Endothelial cell (in vitro differentiated cells): ENCODE measurements at regions not wholly inside any gene's neighbourhood (a gene's known extent, or its start where the extent isn't known, plus 50 kb on each side); places are given as distances from the start of the nearest gene placed in this dataset.

Experiments
- DNase-seq: peaks from one replicate; pipeline ENCODE4 v3.0.0; 2021; ENCODE audit warnings: low spot score
- H3K27ac Mint-ChIP-seq: one replicate; pipeline ENCODE4 v1.8.0; 2021; ENCODE audit warnings: mixed read lengths, inconsistent platforms; ENCODE audit not compliant: unreplicated experiment
- H3K27me3 Mint-ChIP-seq: one replicate; pipeline ENCODE4 v1.8.0; 2021; ENCODE audit warnings: mild to moderate bottlenecking, moderate library complexity, mixed read lengths, inconsistent platforms; ENCODE audit not compliant: unreplicated experiment
- H3K36me3 Mint-ChIP-seq: one replicate; pipeline ENCODE4 v1.8.0; 2021; ENCODE audit warnings: mild to moderate bottlenecking, low read depth, mixed read lengths, inconsistent platforms; ENCODE audit not compliant: unreplicated experiment
- H3K4me1 Mint-ChIP-seq: one replicate; pipeline ENCODE4 v1.8.0; 2021; ENCODE audit warnings: mild to moderate bottlenecking, mixed read lengths, inconsistent platforms; ENCODE audit not compliant: unreplicated experiment
- H3K4me3 Mint-ChIP-seq: one replicate; pipeline ENCODE4 v1.8.0; 2021; ENCODE audit warnings: mild to moderate bottlenecking, mixed read lengths, inconsistent platforms; ENCODE audit not compliant: unreplicated experiment
- H3K9me3 Mint-ChIP-seq: one replicate; pipeline ENCODE4 v1.8.0; 2021; ENCODE audit warnings: mixed read lengths, inconsistent platforms; ENCODE audit not compliant: unreplicated experiment
- TF ChIP-seq, protein P1 (sequence below): fragments of 200-600 bp; sonication (generic); IDR thresholded peaks from one replicate; pipeline ENCODE4 v1.5.0; 2021; ENCODE audit warnings: antibody characterized with exemption; ENCODE audit not compliant: unreplicated experiment

DNA sequence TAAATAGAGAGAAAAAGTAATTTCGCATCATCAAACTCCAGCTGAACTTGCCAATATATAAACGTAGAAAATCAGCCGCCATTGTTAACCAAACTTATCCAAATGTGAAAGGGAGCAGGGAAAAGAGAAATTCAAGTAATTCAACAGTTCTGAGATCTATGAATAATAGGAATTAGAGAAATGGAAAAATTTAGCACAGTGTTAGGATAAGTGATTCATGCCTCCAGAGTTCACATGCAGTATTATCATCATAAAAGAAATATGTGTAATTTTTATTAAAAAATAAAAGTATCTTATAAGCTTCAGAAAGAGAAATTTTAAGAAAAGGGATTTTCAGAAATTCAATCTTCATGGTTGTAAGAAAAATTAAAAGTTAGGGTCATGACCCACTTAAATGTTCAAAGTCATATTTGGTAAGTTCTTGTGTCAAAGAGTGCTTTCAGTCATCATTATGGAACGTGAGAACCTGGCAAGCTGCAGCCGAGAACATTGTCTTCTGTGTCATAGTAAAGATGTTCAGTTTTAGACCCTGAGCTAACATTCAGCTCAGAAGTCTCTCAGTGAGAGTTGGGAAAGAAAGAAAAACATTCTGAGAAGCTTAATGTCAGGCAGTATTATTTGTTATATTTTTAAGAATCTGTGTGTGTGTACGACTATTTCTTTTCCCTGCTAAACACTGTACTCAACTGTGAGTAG is 414.3 kb upstream of the RGPD4 start:
- DNase-seq: no peak
- no peak overlapping the region for H3K27ac Mint-ChIP-seq

DNA sequence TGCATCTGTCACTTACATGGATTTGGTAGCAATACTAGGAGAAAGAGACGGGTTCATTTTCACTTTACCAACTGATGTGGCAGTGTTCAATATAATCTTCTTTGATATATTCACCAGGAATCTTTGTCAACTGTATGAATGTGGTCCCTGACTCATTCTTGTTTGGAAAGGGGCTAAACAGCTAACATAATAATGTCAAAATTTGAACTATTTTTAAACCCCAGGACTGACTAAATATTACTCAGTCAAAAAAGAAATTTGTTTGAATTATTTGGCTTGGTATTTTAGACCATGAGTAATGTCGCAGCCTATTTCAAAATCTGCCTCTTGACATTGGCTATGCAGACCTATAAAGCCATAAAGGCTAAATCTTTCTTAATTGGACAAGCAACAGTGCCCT is 413.7 kb upstream of the RGPD4 start:
- DNase-seq: no peak
- Mint-ChIP-seq H3K4me3 (no peak overlapping the region), H3K36me3 (no peaks in the 10 kb centered on the region), H3K9me3 (no peaks in the 10 kb centered on the region), H3K27me3 (no peaks in the 10 kb centered on the region), H3K27ac (no peak overlapping the region), H3K4me1 (no peaks in the 10 kb centered on the region)
- TF ChIP-seq, protein P1, sequence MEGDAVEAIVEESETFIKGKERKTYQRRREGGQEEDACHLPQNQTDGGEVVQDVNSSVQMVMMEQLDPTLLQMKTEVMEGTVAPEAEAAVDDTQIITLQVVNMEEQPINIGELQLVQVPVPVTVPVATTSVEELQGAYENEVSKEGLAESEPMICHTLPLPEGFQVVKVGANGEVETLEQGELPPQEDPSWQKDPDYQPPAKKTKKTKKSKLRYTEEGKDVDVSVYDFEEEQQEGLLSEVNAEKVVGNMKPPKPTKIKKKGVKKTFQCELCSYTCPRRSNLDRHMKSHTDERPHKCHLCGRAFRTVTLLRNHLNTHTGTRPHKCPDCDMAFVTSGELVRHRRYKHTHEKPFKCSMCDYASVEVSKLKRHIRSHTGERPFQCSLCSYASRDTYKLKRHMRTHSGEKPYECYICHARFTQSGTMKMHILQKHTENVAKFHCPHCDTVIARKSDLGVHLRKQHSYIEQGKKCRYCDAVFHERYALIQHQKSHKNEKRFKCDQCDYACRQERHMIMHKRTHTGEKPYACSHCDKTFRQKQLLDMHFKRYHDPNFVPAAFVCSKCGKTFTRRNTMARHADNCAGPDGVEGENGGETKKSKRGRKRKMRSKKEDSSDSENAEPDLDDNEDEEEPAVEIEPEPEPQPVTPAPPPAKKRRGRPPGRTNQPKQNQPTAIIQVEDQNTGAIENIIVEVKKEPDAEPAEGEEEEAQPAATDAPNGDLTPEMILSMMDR: no peak

More for the DNA sequence above, 414.3 kb upstream of the RGPD4 start:
- Mint-ChIP-seq H3K36me3 (no peaks in the 10 kb centered on the region), H3K27me3 (no peaks in the 10 kb centered on the region), H3K9me3 (no peaks in the 10 kb centered on the region), H3K4me3 (no peak overlapping the region), H3K4me1 (no peaks in the 10 kb centered on the region)
- TF ChIP-seq, protein P1: no peak

DNA sequence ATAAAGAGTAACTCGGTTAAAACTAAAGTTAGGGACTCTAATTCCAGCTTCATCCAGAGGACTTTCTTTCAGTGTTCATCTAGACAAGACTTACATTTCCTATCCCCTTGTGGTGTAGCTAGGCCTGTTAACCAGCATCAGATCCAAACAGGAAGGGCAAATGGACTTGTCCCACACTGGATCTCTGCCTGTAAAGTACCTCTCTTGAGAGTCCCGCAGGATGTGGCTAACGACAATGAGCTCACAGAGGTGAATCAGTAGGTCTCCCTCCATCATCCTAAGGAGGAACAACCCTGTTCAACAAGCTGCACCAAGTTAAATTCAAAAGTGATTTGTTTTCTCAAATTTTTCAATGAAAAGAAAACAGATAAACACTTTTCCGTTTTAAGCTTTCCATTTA is 412.3 kb upstream of the RGPD4 start:
- Mint-ChIP-seq H3K27me3 (no peaks in the 10 kb centered on the region), H3K27ac (no peak overlapping the region), H3K9me3 (no peaks in the 10 kb centered on the region), H3K4me1 (no peaks in the 10 kb centered on the region), H3K4me3 (no peak overlapping the region), H3K36me3 (no peaks in the 10 kb centered on the region)
- TF ChIP-seq, protein P1: no peak
- DNase-seq: no peak

DNA sequence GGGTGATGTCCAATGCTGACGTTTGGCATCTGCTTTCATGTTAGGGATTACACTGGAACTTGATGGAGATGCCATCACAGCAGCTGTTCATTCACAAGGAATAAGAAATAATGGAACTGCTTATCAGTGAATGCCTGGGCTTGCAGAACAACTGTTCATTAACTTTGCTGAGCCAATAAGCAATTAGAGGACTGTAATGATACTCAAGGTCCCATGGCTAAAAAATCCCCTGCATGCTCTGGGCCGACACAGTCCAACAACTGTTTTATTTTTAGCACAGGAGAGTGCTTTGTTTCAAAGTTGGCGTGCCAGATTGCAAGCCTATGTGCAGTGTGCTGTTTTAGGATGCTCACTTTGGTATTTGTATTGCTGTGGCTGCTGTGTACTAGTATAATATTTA is 408.0 kb upstream of the RGPD4 start:
- no peak overlapping the region for H3K27ac Mint-ChIP-seq
- no peak overlapping the region for H3K4me3 Mint-ChIP-seq

DNA sequence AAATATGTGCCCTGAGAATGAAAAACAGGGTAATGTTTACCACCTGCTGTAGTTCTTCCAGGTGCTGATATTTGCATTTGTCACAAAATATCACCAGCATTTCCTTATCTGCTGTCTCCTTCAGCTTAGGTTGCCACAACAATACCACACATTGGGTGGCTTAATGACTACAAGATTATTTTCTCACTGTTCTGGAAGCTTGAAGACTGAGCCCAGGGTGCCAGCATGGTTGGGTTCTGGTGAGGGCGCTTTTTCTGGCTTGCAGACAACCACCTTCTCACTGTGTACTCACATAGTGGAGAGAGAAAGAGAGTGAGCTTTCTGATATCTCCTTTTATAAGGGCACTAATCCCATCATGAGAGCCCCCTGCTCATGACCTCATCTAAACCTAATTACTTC is 407.5 kb upstream of the RGPD4 start:
- Mint-ChIP-seq H3K9me3 (no peaks in the 10 kb centered on the region), H3K36me3 (no peaks in the 10 kb centered on the region), H3K4me3 (no peak overlapping the region), H3K27me3 (no peaks in the 10 kb centered on the region), H3K4me1 (no peaks in the 10 kb centered on the region), H3K27ac (no peak overlapping the region)
- TF ChIP-seq, protein P1: no peak
- no peak for DNase-seq

More for the DNA sequence above, 408.0 kb upstream of the RGPD4 start:
- Mint-ChIP-seq H3K27me3 (no peaks in the 10 kb centered on the region), H3K9me3 (no peaks in the 10 kb centered on the region), H3K4me1 (no peaks in the 10 kb centered on the region), H3K36me3 (no peaks in the 10 kb centered on the region)
- DNase-seq: no peak
- TF ChIP-seq, protein P1: no peak
